ENCODE measurements at regions not wholly inside any gene's neighbourhood (a gene's known extent, or its start where the extent isn't known, plus 50 kb on each side); places are given as distances from the start of the nearest gene placed in this dataset.
A peak's percentile ranks its signal among the peaks of the same experiment; 100 is the strongest.

DNA sequence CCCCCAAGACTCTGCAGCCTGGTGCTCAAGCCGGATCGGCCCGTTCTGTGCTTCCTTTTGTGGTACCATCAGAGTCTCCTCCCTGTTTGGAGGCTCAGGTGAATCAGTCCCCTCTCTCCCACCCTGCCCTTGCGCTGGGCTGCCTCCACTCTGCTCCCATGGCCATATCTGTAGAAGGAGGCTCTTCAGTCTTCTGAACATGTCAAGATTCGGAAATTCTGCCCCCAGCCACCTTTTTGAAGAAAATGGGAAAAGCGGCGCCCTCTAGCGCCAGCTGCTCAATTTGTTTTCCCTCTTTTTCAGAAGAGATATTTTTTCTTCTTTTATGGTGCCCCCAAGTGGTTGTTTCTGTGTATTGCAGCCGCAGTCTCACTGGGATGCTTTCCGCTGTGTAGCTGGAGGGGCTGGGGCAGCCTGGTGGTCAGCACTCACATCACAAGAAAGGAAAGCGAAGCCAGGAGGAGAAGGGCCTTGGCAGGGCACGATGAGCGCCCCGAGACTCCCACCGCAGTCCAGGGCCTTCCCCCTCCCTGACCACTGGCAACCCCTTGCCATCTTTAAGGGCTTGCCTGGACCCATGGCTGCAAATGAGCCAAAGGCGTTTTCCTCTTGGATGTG, 58.4 kb upstream of the CACNA1E start:
- DNase-seq (ENCODE audit: low read depth), result peak; percentile 56

DNA sequence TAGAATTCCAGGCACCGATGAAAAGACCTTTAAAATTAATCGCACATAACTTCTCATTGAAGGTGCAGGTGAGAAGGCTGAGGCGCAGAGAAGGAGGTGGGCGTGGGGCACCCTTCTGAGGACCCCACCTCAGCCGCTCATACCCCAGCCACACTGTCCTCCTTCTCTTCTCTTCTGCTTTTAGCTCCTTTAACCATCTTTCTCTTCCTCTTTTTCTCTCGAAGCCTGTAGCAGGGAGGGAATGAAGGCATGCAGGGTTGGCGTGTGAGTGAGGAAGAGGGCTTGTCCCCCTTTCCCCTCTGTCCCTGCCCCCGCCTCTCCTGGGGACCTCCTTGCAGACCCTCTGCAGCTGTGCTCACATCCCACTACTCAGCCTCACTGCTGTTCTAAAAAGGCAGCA, 57.8 kb upstream of the CACNA1E start:
- no peak for DNase-seq (ENCODE audit: low read depth)

DNA sequence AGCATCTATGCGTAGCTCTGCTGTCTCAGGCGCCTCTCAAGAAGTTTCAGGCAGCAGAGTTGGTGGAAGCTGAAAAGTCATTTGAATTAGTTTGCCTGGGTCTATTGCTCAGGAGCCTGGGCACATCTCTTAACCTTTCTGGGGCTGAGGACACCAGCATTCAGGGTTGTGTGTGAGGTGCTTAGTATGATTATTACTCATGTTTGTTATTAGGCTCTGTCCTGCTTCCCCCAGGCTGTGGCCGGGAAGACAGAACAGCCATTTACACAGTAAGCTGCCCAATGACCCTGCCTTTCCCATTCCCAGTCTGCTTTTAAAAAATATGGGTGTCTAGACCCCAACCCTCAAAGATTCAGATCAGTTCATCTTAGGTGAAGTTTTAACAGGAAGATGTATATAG, 53.9 kb upstream of the CACNA1E start:
- no peak for DNase-seq (ENCODE audit: low read depth)

DNA sequence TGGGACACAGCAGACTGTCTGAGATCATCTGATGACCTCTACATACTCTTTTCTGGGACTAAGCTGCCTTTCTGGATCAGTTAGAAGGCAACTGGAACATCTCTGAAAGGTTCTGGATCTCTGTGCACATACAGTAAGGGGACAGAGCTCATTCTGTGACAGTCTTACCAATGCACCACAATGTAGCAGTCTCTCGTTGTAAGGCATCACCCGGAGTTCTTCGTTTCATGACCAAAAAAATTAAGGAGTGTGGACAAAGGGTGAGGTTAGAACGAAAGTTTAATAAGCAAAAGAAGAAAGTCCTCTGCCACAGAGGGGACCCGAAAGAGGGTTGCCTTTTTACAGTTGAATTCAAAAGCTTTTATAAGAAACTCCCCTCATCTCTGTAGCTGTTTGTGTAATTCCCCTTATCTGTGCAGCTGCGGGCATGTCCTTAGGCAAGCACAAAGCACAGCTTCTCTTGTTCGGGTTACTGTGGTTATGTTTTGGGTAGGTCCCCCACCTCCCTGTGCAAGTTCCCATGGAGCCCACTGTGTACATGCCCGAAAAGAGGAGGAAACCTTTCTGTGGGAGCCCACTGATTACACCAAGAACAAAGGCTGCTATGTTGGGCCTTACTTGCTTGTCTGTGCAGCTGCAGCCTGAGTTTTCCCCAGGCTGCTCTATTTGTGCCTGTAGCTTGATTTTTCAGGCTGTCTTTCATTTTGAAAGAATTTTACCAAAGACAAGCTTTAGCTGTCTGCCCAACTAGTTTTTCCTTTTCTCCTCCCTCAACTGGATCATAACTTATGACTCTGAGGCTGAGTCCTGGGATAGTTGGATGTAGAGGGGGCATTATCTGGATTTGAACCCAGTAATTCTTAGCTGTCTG, 53.1 kb upstream of the CACNA1E start:
- no peak for DNase-seq (ENCODE audit: low read depth)

All from LHCN-M2 (cell line).